NB4 (cell line): ENCODE measurements at regions not wholly inside any gene's neighbourhood (a gene's known extent, or its start where the extent isn't known, plus 50 kb on each side); places are given as distances from the start of the nearest gene placed in this dataset.

Source experiments
- CTCF ChIP-seq: IDR thresholded peaks from one replicate; pipeline ENCODE4 v1.5.1; 2012; ENCODE audit warnings: low read depth, low read length
- MYC ChIP-seq: IDR thresholded peaks from 2 replicates; pipeline ENCODE4 v1.6.1; 2011; ENCODE audit warnings: low read depth, low read length
- POLR2A ChIP-seq: IDR thresholded peaks from 2 replicates; pipeline ENCODE4 v1.6.1; 2011; ENCODE audit warnings: mild to moderate bottlenecking; ENCODE audit not compliant: insufficient read length; ENCODE audit errors: extremely low read depth

GRCh38 chr2:58645017-58645416 lies 403.9 kb upstream of the FANCL start:
- TF ChIP-seq POLR2A: no peak
- TF ChIP-seq CTCF: no peak
- TF ChIP-seq MYC: no peak
